HEK293T (cell line): ENCODE measurements at regions not wholly inside any gene's neighbourhood (a gene's known extent, or its start where the extent isn't known, plus 50 kb on each side); places are given as distances from the start of the nearest gene placed in this dataset.

Experiments
- ARNT ChIP-seq: fragments of 450-650 bp; IDR thresholded peaks from 2 replicates; pipeline ENCODE4 v1.6.1; 2017; ENCODE audit warnings: mild to moderate bottlenecking
- FOXA1 ChIP-seq: fragments of 450-650 bp; IDR thresholded peaks from 2 replicates; pipeline ENCODE4 v1.6.1; 2016; ENCODE audit warnings: mild to moderate bottlenecking
- FOXM1 ChIP-seq: fragments of 450-650 bp; IDR thresholded peaks from 2 replicates; pipeline ENCODE4 v1.6.1; 2017; ENCODE audit warnings: mild to moderate bottlenecking, borderline replicate concordance
- HDGF ChIP-seq: fragments of 450-650 bp; IDR thresholded peaks from 2 replicates; pipeline ENCODE4 v1.6.1; 2017; ENCODE audit warnings: antibody characterized with exemption, borderline replicate concordance
- SUZ12 ChIP-seq: fragments of 450-650 bp; IDR thresholded peaks from 2 replicates; pipeline ENCODE4 v1.6.1; 2016; ENCODE audit warnings: mild to moderate bottlenecking

GRCh38 chr22:49553518-49554295, 274.0 kb downstream of the BRD1 start:
- no peak for TF ChIP-seq FOXA1
- TF ChIP-seq FOXM1, result no peak
- TF ChIP-seq SUZ12, result no peak
- no peak for TF ChIP-seq HDGF
- TF ChIP-seq ARNT, result no peak
